ENCODE measurements at regions not wholly inside any gene's neighbourhood (a gene's known extent, or its start where the extent isn't known, plus 50 kb on each side); places are given as distances from the start of the nearest gene placed in this dataset.

DNA sequence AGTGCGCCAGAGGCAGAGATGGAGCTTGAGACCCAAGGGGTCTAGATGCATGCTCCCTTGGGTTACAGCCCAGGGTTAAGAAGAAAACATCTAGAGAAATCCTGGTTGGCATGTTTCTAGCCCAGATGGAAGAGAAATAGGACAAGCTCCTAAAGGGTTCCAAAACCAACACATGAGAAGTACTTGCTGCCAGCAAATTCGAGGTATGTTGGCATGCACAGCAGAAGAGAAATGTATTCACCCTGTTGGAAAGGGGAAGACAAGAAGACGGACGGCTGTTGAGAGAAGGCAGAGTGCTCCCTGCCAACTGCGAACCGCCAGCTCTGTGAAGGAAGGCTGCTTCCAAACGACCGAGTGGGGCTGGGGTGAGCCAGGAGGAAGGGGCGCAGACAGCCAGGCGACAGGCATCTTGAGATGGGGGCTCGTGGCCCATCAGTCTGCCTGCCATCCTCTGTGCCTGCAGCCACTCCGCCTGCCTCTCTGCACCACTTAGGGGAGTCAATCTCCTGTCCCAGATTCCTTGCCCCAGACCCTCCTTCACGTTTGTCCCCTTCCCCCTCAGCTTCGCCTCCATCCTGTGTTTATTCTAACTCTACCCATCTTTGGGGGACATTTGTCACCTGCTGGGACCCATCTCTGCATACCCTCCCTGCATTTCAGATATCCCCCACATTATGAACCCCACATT lies 249.2 kb downstream of the CDC5L start:
- POLR2A ChIA-PET (ENCODE audit: partially characterized antibody): no interaction called here
- no peaks in the 10 kb centered on the region for H3K27me3 ChIP-seq (ENCODE audit: insufficient read depth, low read length)
- peaks cover 3 to 5% of the 10 kb centered on the region in 2 donors for H3K27me3 Mint-ChIP-seq
- peaks cover 0 to 2% (median 0%) of the 10 kb centered on the region in 8 donors for H3K9me3 Mint-ChIP-seq
- H3K4me1 ChIP-seq (ENCODE audit: insufficient read depth, low read length): no peaks in the 10 kb centered on the region
- no peaks in the 10 kb centered on the region for H3K36me3 Mint-ChIP-seq
- H3K27ac Mint-ChIP-seq: no peak overlapping the region
- no peak for DNase-seq
- no peak overlapping the region for H3K4me3 Mint-ChIP-seq
- no peaks in the 10 kb centered on the region for H3K36me3 ChIP-seq (ENCODE audit: insufficient read depth, low read length)
- CTCF ChIA-PET (ENCODE audit: partially characterized antibody): interaction anchor here (1.0 kb wide), 1 partner anchor 19 kb away, joined by 3 read pairs; no protein-coding TSS in a partner anchor
- no peaks in the 10 kb centered on the region for H3K9me3 ChIP-seq (ENCODE audit: control insufficient read depth in 1 of 2, low read length in 2 of 2)
- no peaks in the 10 kb centered on the region for H3K4me1 Mint-ChIP-seq
- intact Hi-C loops (cut with micrococcal nuclease): no loop called here
- H3K27ac ChIP-seq (ENCODE audit: low read depth, low read length): no peak overlapping the region
- H3K4me3 ChIP-seq (ENCODE audit: low read length in 2 of 2): no peak overlapping the region

DNA sequence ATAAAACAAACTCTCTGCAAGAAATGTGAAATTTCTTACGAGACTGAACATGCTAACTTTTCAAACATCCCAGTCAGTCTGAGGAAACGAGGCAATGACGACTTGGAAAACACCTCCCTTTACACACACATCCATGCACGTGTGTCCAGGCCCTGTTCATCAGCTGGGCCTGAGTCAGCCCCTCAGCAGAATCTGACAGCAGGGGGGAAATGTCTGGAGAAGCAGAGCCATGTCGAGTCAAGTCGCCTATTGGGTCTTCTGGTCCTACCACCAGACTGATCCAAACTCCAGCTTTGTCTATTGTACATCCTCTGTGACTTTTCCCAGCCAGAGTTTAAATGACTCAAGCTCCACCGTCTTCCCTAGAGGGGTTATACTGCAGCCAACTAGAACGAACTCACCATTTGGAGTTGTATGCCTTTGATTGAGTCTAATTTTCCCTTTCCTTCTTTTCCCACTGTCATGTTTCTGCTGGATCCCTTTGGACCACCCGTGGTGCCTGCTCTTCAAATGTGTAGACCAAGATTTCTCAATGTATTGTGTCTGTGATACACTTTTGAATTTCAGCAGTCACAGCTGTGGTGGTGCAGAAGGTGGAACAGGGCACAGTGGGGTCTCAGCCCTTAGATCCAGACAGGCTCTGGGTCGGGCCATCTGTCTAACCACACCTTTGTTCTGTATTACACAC lies 254.0 kb downstream of the CDC5L start:
- intact Hi-C loops (cut with micrococcal nuclease): no loop called here
- H3K27ac Mint-ChIP-seq: peak overlapping the region in 1 of 7 donors; percentile 9
- H3K4me1 Mint-ChIP-seq: peaks cover 0 to 1% (median 0%) of the 10 kb centered on the region in 4 donors
- ChIA-PET POLR2A (ENCODE audit: partially characterized antibody) (no interaction called here), CTCF (ENCODE audit: partially characterized antibody) (no interaction called here)
- H3K36me3 Mint-ChIP-seq: no peaks in the 10 kb centered on the region
- H3K4me3 Mint-ChIP-seq: no peak overlapping the region
- peaks cover 0 to 2% (median 0%) of the 10 kb centered on the region in 8 donors for H3K9me3 Mint-ChIP-seq
- Histone ChIP-seq H3K9me3 (ENCODE audit: control insufficient read depth in 1 of 2, low read length in 2 of 2) (no peaks in the 10 kb centered on the region), H3K27me3 (ENCODE audit: insufficient read depth, low read length) (no peaks in the 10 kb centered on the region), H3K4me1 (ENCODE audit: insufficient read depth, low read length) (no peaks in the 10 kb centered on the region), H3K4me3 (ENCODE audit: low read length in 2 of 2) (no peak overlapping the region), H3K27ac (ENCODE audit: low read depth, low read length) (no peak overlapping the region), H3K36me3 (ENCODE audit: insufficient read depth, low read length) (no peaks in the 10 kb centered on the region)
- peaks cover 0 to 1% of the 10 kb centered on the region in 2 donors for H3K27me3 Mint-ChIP-seq
- no peak for DNase-seq

DNA sequence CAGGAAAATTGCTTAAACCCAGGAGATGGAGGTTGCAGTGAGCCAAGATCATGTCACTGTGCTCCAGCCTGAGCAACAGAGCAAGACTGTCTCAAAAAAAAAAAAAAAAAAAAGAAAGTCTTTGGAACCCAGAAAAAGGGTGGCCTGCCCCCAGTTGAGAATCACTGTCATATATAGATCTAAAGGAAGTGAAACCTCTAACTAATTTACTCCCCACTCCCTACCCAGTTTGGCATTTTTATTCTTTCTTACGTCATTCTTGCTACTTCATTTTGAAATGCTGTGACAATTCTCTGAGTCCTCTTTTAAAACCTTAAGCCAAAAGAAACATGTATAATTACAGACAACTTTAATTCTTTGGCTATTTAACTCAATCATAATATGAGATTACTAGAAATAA lies 254.8 kb downstream of the CDC5L start:
- H3K9me3 Mint-ChIP-seq: peaks cover 0 to 2% (median 0%) of the 10 kb centered on the region in 8 donors
- POLR2A ChIA-PET (ENCODE audit: partially characterized antibody): no interaction called here

DNA sequence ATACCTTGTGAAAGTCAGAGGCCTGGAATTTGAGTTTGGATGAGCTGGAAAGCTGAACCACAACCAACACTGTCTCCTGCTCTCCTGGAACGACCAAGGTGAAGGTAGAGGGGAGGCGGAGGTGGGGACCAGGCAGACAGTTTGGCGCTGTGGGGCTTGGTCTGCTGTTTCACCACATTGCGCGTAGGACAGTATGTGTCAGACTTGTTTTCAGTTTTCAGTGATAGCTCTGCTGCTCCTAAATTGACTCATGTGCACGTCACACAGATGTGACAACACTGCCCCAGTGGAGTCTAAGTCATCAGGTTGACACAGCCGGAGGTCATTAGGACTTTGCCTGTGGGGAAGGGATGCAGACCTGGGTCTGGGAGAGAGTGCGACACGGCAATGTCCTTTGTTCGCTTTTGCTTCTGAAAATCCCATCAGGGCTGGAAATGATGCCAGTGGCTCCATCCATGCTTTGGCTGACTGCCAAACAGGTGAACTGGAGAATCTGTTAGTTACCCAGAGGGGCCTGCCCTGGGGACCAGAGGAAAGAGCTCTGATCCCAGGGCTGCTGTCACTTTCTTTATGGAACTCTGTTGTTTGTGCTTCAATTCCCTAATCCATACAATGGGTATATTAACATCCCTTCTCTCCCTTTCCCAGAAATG lies 255.5 kb downstream of the CDC5L start:
- Mint-ChIP-seq H3K4me1 (peaks cover 0 to 1% (median 0%) of the 10 kb centered on the region in 4 donors), H3K4me3 (no peak overlapping the region), H3K9me3 (no peaks in the 10 kb centered on the region), H3K27ac (peak overlapping the region in 2 of 7 donors; percentile 58 to 64), H3K36me3 (no peaks in the 10 kb centered on the region), H3K27me3 (no peaks in the 10 kb centered on the region)
- ChIA-PET CTCF (ENCODE audit: partially characterized antibody) (interaction anchor here (1.6 kb wide), 1 partner anchor 11 kb away, joined by 4 read pairs; no protein-coding TSS in a partner anchor), POLR2A (ENCODE audit: partially characterized antibody) (no interaction called here)
- H3K36me3 ChIP-seq (ENCODE audit: insufficient read depth, low read length): no peaks in the 10 kb centered on the region
- DNase-seq: no peak
- no peaks in the 10 kb centered on the region for H3K4me1 ChIP-seq (ENCODE audit: insufficient read depth, low read length)
- no peak overlapping the region for H3K4me3 ChIP-seq (ENCODE audit: low read length in 2 of 2)
- H3K27me3 ChIP-seq (ENCODE audit: insufficient read depth, low read length): no peaks in the 10 kb centered on the region
- no peaks in the 10 kb centered on the region for H3K9me3 ChIP-seq (ENCODE audit: control insufficient read depth in 1 of 2, low read length in 2 of 2)
- intact Hi-C loops (cut with micrococcal nuclease): no loop called here
- no peak overlapping the region for H3K27ac ChIP-seq (ENCODE audit: low read depth, low read length)

More for the DNA sequence above, 254.8 kb downstream of the CDC5L start:
- DNase-seq: no peak
- Histone ChIP-seq H3K27me3 (ENCODE audit: insufficient read depth, low read length) (no peaks in the 10 kb centered on the region), H3K36me3 (ENCODE audit: insufficient read depth, low read length) (no peaks in the 10 kb centered on the region), H3K4me1 (ENCODE audit: insufficient read depth, low read length) (no peaks in the 10 kb centered on the region), H3K4me3 (ENCODE audit: low read length in 2 of 2) (no peak overlapping the region), H3K9me3 (ENCODE audit: control insufficient read depth in 1 of 2, low read length in 2 of 2) (no peaks in the 10 kb centered on the region), H3K27ac (ENCODE audit: low read depth, low read length) (no peak overlapping the region)
- no peak overlapping the region for H3K4me3 Mint-ChIP-seq
- intact Hi-C loops (cut with micrococcal nuclease): no loop called here
- peaks cover 0 to 1% (median 0%) of the 10 kb centered on the region in 4 donors for H3K4me1 Mint-ChIP-seq
- no peaks in the 10 kb centered on the region for H3K36me3 Mint-ChIP-seq
- CTCF ChIA-PET (ENCODE audit: partially characterized antibody): interaction anchor here (1.6 kb wide), 1 partner anchor 10 kb away, joined by 4 read pairs; no protein-coding TSS in a partner anchor
- no peaks in the 10 kb centered on the region for H3K27me3 Mint-ChIP-seq
- peak overlapping the region in 1 of 7 donors; percentile 62 for H3K27ac Mint-ChIP-seq

DNA sequence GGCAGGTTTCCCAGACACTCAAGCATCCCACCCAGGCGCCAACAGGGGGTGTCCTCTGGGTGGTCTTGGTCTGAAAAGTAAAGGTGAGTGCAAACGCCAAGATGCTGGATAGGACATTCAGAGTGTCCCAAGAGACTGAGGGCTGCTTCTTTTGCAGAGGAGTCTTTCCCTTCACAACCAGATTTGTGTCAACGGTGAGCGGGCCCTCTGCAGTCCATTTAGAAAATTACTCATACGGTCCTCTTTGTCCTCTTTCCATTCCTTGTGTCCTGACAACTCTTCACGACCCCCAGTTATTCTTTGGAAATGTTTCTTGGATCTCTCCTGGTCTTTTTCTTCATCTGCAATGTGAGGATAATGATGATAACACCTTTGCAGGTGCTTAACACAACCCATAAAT lies 257.8 kb downstream of the CDC5L start:
- DNase-seq: no peak
- Histone ChIP-seq H3K4me3 (ENCODE audit: low read length in 2 of 2) (no peak overlapping the region), H3K27me3 (ENCODE audit: insufficient read depth, low read length) (no peaks in the 10 kb centered on the region), H3K27ac (ENCODE audit: low read depth, low read length) (no peak overlapping the region), H3K36me3 (ENCODE audit: insufficient read depth, low read length) (no peaks in the 10 kb centered on the region), H3K4me1 (ENCODE audit: insufficient read depth, low read length) (no peaks in the 10 kb centered on the region), H3K9me3 (ENCODE audit: control insufficient read depth in 1 of 2, low read length in 2 of 2) (no peaks in the 10 kb centered on the region)
- H3K36me3 Mint-ChIP-seq: no peaks in the 10 kb centered on the region
- H3K27me3 Mint-ChIP-seq: no peaks in the 10 kb centered on the region
- H3K4me3 Mint-ChIP-seq: no peak overlapping the region
- ChIA-PET CTCF (ENCODE audit: partially characterized antibody) (interaction anchor here (1.3 kb wide), 1 partner anchor 10 kb away, joined by 5 read pairs; no protein-coding TSS in a partner anchor), POLR2A (ENCODE audit: partially characterized antibody) (no interaction called here)
- H3K27ac Mint-ChIP-seq: peak overlapping the region in 1 of 7 donors; percentile 44
- peaks cover 0 to 2% (median 0%) of the 10 kb centered on the region in 8 donors for H3K9me3 Mint-ChIP-seq
- intact Hi-C loops (cut with micrococcal nuclease): no loop called here
- H3K4me1 Mint-ChIP-seq: peaks cover 5 to 14% (median 9%) of the 10 kb centered on the region in 4 donors

DNA sequence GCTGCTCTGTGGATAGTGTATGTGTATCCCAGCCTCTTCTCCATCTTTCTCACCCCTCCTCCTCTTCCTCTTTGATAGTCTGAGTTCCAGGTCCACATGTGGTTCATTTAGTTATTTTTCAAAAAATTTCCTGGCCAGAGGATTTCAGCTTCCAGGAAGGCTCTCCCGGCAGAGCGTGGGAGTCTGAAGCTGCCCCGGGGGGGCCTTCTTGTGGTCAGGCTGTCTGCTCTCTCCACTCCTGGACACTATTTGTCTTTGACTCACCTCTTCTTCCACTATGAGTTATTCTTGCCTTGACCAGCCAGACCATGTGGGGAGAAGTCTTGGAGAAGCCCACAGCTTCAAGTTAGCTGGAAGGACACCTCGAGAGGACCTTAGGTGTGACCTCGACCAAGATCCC lies 258.8 kb downstream of the CDC5L start:
- peaks cover 5 to 14% (median 9%) of the 10 kb centered on the region in 4 donors for H3K4me1 Mint-ChIP-seq
- Histone ChIP-seq H3K36me3 (ENCODE audit: insufficient read depth, low read length) (no peaks in the 10 kb centered on the region), H3K4me1 (ENCODE audit: insufficient read depth, low read length) (no peaks in the 10 kb centered on the region), H3K27me3 (ENCODE audit: insufficient read depth, low read length) (no peaks in the 10 kb centered on the region), H3K9me3 (ENCODE audit: control insufficient read depth in 1 of 2, low read length in 2 of 2) (no peaks in the 10 kb centered on the region), H3K4me3 (ENCODE audit: low read length in 2 of 2) (no peak overlapping the region), H3K27ac (ENCODE audit: low read depth, low read length) (no peak overlapping the region)
- no peak for DNase-seq
- H3K27me3 Mint-ChIP-seq: no peaks in the 10 kb centered on the region
- peak overlapping the region in 1 of 7 donors; percentile 5 for H3K27ac Mint-ChIP-seq
- CTCF ChIA-PET (ENCODE audit: partially characterized antibody): interaction anchor here (1.2 to 1.5 kb wide), 2 partner anchors 10 to 171 kb away, joined by 3 to 13 read pairs; no protein-coding TSS in a partner anchor
- no peaks in the 10 kb centered on the region for H3K36me3 Mint-ChIP-seq
- intact Hi-C loops (cut with micrococcal nuclease): no loop called here
- H3K9me3 Mint-ChIP-seq: peaks cover 0 to 2% (median 0%) of the 10 kb centered on the region in 8 donors
- H3K4me3 Mint-ChIP-seq: no peak overlapping the region
- POLR2A ChIA-PET (ENCODE audit: partially characterized antibody): no interaction called here
